Keratinocyte (primary cell): ENCODE measurements at regions not wholly inside any gene's neighbourhood (a gene's known extent, or its start where the extent isn't known, plus 50 kb on each side); places are given as distances from the start of the nearest gene placed in this dataset.

Experiments
- EZH2 ChIP-seq: IDR thresholded peaks from one replicate; pipeline ENCODE4 v1.6.1; 2012; ENCODE audit warnings: inconsistent platforms, mild to moderate bottlenecking, low read length, moderate library complexity
- TF ChIP-seq, protein P1 (sequence below), 3 experiments: IDR thresholded peaks in 1 of 3; conservative IDR thresholded peaks in 1 of 3; optimal IDR thresholded peaks in 1 of 3; 2 replicates in 2 of 3; 3 replicates in 1 of 3; pipeline versions ENCODE3 to v1.5.1; 2011; ENCODE audit warnings: low read length in 3 of 3, mild to moderate bottlenecking in 3 of 3, moderate library complexity in 2 of 3, control low read depth in 1 of 3, inconsistent platforms in 1 of 3; ENCODE audit not compliant: insufficient read depth in 2 of 3; ENCODE audit errors: extremely low read depth in 1 of 3

DNA sequence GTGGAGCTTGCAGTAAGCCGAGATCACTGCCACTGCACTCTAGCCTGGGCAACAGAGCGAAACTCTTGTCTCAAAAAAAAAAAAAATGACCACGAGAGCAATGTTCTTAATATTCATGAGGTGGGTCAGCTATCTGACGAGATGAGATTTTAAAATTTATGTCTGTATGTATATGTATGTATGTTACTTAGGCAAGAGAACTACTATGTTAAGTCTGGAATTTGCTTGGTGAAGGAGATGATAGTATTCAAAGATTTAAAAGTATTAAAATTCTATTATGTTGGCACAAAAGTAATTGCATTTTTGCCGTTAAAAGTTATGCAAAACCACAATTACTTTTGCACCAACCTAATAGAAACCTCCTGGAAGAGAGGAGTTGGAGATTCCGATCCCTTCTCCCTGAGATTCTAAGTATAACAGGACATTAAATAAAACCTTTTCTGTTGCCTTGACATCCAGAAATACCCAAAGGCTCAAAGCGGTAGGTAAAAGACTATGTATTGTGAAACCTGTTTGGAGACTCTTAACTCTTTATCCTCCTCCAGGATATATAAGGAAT is 114.3 kb upstream of the TNS3 start:
- TF ChIP-seq, protein P1, sequence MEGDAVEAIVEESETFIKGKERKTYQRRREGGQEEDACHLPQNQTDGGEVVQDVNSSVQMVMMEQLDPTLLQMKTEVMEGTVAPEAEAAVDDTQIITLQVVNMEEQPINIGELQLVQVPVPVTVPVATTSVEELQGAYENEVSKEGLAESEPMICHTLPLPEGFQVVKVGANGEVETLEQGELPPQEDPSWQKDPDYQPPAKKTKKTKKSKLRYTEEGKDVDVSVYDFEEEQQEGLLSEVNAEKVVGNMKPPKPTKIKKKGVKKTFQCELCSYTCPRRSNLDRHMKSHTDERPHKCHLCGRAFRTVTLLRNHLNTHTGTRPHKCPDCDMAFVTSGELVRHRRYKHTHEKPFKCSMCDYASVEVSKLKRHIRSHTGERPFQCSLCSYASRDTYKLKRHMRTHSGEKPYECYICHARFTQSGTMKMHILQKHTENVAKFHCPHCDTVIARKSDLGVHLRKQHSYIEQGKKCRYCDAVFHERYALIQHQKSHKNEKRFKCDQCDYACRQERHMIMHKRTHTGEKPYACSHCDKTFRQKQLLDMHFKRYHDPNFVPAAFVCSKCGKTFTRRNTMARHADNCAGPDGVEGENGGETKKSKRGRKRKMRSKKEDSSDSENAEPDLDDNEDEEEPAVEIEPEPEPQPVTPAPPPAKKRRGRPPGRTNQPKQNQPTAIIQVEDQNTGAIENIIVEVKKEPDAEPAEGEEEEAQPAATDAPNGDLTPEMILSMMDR (optimal IDR thresholded peaks at IDR 0.05 in 1 of 3, IDR thresholded peaks at IDR 0.05 in 1 of 3, conservative IDR thresholded peaks at IDR 0.05 in 1 of 3; ENCODE audit: extremely low read depth in 1 of 3, insufficient read depth in 2 of 3, low read length in 3 of 3), result no peak
- TF ChIP-seq EZH2, result no peak
